Hindlimb muscle (tissue), 1 donor: ENCODE measurements at regions not wholly inside any gene's neighbourhood (a gene's known extent, or its start where the extent isn't known, plus 50 kb on each side); places are given as distances from the start of the nearest gene placed in this dataset.
"Not testable (repeated sequence)": the region's sequence is repeated elsewhere in the genome, so short reads cannot be mapped to it uniquely, and the experiment has no call there.

Experiments
- DNase-seq: peaks from one replicate; pipeline ENCODE4 v3.0.0-alpha.2; 2013

DNA sequence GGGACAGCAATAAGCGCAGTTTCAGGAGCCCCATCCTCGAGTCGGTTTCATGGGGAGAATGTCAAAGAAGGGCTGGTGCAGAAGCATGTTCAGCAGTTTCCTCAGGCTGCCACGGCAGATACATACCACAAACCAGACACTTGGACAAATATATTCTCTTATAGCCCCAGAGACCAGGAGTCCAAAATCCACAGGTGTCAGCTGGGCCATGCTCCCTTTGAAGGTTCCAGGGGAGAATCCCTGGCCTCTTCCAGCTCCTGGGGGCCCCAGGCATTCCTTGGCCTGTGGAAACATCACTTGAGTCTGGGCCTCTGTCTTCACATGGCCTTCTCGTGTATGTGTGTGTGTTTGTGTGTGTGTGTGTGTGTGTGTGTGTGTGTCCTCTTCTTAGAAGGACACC lies 164.1 kb downstream of the UQCRFS1 start:
- no peak for DNase-seq

DNA sequence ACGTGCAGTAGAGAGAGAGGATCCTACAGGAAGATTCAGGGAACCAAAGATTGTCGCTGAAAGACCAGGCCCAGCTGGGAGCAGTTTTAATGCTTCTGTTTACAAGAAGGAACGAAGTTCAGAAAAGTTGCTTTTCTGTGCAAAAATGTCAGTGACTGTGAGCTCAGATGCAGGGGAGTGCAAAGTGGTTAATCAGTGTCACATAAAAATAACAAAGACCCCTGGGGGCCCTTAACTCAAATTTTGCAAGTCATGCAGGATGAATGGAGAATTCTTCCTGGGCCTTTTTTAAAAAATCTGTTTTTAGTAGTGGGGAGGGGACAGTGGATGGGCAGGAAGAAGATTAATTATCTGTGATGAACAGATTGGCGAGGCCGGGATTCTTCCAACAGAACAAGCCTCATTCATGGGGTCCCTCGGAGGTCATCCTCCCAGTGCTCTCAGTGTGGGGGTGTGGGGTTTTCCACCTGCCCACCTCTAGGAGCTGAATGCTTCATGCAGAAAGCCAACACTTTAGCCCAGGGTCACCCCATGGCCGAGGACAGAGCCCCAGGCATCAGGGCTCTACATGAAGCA lies 167.2 kb downstream of the UQCRFS1 start:
- no peak for DNase-seq

GRCh38 chr19:29044037-29044436 lies 168.9 kb downstream of the UQCRFS1 start:
- DNase-seq = no peak

DNA sequence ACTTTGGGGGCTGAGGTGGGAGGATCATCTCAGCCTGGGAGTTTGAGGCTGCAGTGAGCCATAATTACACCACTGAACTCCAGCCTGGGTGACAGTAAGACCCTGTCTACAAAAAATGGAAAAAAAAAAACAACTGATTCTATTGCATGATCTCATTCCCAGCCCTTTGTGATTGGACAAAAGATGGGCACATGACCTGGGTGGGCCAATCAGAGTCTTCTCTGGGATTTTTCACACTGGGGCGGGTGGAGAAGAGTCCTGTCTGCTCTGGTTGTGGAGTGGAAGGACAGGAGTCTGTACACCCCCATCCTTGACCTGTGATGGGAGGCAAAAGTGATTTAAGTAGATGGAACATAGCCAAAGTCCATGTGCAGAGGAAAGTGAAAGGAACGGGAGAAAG lies 170.5 kb downstream of the UQCRFS1 start:
- DNase-seq = no peak

DNA sequence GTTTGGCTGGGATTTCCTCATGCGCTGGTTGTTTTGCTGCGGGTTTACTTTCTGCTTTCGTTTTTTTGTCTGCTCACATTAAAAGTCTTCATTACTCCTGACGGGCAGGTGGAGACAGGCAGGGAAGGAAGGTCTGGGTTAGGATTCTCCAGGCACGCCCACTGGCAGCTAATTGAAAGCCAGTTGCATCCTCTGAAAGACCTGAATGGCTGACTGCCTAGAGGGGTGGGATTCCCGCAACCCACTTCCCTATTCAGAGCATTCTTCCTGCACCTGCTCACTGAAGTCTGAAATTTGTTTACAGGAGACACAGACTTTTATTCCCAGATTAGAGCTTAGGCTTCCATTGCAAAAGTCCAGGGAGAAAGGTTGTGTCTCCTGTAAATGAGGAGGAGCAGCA lies 172.0 kb downstream of the UQCRFS1 start:
- no peak for DNase-seq

DNA sequence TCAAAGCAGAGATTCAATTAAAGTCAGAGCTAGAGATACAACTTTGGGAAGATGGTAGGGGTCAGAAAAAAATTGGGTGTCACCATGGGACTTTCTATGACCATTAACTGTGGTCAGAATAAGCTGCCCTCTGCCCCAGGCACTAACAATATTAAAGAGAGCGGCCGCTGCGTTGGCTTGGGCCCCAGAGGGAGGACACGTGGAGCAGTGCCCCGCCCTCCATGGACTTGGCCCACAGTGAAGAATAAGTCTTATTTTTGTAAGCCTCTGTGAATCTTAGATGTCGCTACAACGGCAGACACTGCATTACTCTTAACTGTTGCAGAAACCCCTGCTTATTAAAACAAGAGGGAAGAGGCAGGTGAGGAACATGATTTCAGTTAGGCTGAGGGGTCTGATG lies 172.7 kb downstream of the UQCRFS1 start:
- no peak for DNase-seq

DNA sequence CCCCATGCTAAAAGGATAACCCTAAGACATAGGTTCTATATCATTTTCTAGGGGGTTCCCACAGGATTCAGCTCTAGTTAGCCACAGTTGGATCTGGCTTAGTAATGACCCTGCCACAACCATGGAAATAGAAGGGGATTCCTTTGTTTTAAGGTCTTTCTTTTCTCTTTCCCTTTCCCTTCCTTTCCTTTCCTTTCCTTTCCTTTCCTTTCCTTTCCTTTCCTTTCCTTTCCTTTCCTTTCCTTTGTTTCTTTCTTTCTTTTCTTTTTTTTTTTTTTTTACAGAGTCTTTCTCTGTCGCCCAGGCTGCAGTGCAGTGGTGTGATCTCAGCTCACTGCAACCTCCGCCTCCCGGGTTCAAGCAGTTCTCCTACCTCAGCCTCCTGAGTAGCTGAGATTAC lies 173.9 kb downstream of the UQCRFS1 start:
- DNase-seq = not testable (repeated sequence)

DNA sequence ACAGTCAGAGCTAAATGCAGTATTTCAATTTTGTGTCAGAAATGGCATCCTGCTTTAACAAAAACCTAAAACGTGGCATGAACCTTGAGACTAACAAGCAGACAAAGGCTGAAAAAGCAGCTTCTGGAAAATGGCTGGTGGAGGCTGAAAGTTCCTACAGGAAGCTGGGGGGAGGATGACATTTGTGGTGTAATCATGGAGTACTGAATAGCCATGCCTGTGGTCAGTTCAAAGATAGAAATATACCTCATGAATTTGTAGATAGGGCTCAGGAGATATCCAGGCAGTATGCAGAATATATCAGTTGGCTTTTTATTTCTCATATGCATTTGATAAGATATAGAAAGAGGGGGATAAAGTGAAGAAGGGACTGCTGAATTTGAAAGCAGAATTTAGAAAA lies 181.7 kb downstream of the UQCRFS1 start:
- no peak for DNase-seq

- DNase-seq = no peak
These were observed 183.5 kb downstream of the UQCRFS1 start for GRCh38 chr19:29029268-29029958.

- no peak for DNase-seq
These were observed 190.4 kb downstream of the UQCRFS1 start for GRCh38 chr19:29022599-29022998.

- no peak for DNase-seq
These were observed 190.8 kb downstream of the UQCRFS1 start for GRCh38 chr19:29022165-29022564.

DNA sequence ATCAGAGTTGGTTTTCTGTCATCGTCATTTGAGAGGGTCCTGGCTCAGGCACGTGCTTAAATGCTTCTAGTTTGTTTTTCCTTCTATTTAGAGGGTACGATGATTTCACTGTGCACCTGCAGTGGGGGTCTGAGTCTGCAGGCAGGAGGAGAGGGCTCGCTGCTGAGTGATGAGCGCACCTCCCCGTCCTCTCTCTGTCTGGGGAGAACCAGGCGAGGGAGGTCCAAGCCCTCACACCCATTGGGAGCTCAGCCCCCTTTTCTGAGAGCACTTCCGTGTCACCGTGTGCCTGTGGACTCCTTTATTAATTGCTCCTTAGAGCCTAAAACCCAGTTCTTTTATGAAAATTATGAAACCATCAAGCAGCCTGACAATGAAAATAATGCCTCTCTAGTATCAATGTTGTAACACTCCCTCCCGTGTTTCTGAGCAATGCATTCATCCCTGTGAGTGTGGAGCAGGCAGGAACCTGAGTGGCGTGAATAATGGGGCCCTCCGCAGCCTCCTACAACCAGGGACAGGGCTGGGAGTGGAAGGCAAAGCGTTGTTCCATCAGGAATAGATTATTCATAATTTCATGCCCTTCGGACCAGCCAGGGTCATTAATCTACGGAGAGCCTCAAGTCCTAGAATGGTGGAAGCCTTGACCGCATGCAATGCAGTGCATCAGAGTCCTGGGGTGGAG lies 191.6 kb downstream of the UQCRFS1 start:
- DNase-seq = no peak

- DNase-seq = no peak
These were observed 193.5 kb downstream of the UQCRFS1 start for GRCh38 chr19:29019403-29019802.

- DNase-seq = no peak
These were observed 194.4 kb downstream of the UQCRFS1 start for GRCh38 chr19:29018542-29018941.

GRCh38 chr19:29017788-29018187 lies 195.2 kb downstream of the UQCRFS1 start:
- no peak for DNase-seq

DNA sequence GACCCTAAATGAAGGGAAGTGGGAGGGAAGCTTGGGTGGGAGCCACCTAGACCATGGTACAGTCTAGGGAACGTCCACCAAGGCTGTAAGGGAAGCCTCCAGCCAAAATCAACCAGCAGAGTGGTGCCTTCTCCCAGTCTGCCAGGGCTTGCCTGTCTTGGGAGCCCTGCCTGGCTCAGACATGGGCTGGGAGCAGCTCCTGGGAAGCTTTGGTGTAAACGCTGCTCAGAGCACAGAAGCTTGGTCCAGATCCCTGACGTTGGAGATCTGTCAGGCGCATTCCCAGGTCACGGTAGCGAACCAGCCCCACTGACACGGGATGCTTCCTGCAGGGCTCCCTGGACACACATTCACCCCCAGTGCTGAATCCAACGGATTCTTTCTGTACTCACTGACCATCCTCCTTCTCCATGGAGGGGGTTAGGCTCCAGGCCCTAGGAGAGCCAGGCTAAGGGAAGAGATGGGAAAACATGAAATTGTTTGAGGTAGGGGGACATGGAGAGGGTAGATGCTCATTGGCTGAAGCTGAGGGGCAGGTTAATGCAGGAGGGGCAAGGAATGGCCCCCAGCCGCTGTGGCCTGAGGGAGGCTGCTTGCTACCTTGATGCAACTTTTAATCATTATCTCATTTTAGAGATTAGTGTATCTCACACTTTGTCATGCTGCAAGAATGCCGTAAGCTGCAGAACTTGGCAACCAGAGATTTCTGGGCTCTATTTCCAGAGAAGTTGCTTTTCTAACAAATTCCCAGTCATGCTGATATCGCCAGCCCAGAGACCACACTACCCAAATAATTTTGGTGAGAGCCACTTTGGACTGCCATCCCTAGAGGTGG lies 195.8 kb downstream of the UQCRFS1 start:
- DNase-seq = no peak

DNA sequence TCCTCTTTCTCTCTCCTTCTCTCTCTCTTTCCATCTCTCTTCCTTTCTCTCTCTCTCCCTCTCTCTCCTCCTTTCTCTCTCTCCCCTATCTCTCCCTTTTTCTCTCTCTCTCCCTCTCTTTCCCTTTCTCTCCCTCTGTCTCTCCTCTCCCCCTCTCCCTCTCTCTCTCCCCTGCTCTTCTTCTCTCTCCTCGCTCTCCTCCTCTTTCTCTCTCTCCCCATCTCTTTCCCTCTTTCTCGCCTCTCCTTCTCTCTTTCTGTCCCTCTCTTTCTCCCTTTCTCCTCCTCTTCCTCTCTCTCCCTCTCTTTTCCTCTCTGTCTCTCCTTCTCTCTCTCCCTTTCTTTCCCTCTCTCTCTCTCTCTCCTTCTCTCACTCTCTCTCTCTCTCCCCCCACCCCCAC lies 196.6 kb downstream of the UQCRFS1 start:
- DNase-seq = no peak

- no peak for DNase-seq
These were observed 197.4 kb downstream of the UQCRFS1 start for GRCh38 chr19:29015569-29015968.

- DNase-seq = no peak
These were observed 198.0 kb downstream of the UQCRFS1 start for GRCh38 chr19:29014857-29015436.

GRCh38 chr19:29013988-29014387 lies 199.0 kb downstream of the UQCRFS1 start:
- DNase-seq = no peak

- DNase-seq = no peak
These were observed 199.6 kb downstream of the UQCRFS1 start for GRCh38 chr19:29013325-29013724.

GRCh38 chr19:29012457-29012856 lies 200.5 kb downstream of the UQCRFS1 start:
- no peak for DNase-seq

DNA sequence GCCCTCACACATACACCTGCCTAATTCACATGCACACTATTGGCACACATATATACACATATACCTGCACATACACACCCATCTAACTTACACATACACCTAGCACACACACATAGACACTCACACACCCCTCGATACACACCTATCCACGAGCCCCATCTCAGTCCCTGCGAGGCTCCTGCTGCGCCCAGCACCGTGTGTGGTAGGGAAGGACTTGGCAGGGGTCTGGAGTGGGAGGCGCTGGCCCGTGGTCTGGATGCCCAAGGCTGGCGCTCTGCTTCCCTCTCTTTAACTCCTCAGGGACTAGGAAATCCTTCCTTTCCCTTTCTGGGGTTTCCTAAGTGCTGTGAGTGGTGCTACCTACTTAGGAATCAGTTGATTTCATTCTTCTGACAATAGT lies 202.7 kb downstream of the UQCRFS1 start:
- DNase-seq = no peak
